Activated B cell treated with CpG ODN at 0.5 μM for 24 hours (primary cell): ENCODE measurements at regions not wholly inside any gene's neighbourhood (a gene's known extent, or its start where the extent isn't known, plus 50 kb on each side); places are given as distances from the start of the nearest gene placed in this dataset.
"Not testable (repeated sequence)": the region's sequence is repeated elsewhere in the genome, so short reads cannot be mapped to it uniquely, and the experiment has no call there.

Source experiments
- ATAC-seq: fragments of 200-7000 bp; cut with Tn5 transposase; one replicate; pipeline ENCODE4 v1.10.0; 2021; ENCODE audit warnings: low read depth, mild to moderate bottlenecking, moderate library complexity
- CTCF ChIA-PET: fragments of 350-600 bp; sonication (Branson Sonifier 250); formaldehyde crosslinking; loops from one replicate; lab custom pipeline; 2021; ENCODE audit warnings: antibody characterized with exemption; lab: Charles Lee
- POLR2A ChIA-PET: fragments of 350-600 bp; sonication (Branson Sonifier 250); formaldehyde crosslinking; loops from one replicate; lab custom pipeline; 2021; ENCODE audit warnings: antibody characterized with exemption; lab: Charles Lee
- DNase-seq: peaks from one replicate; pipeline ENCODE4 v3.0.0; 2022
- H3K27ac Mint-ChIP-seq: one replicate; pipeline ENCODE4 v1.8.0; 2020; ENCODE audit warnings: mixed read lengths
- H3K27me3 Mint-ChIP-seq: one replicate; pipeline ENCODE4 v1.8.0; 2021; ENCODE audit warnings: mixed read lengths
- H3K36me3 Mint-ChIP-seq: one replicate; pipeline ENCODE4 v1.8.0; 2021; ENCODE audit warnings: low read depth, mixed read lengths
- H3K4me1 Mint-ChIP-seq: one replicate; pipeline ENCODE4 v1.8.0; 2021; ENCODE audit warnings: mixed read lengths
- H3K4me3 Mint-ChIP-seq: one replicate; pipeline ENCODE4 v1.8.0; 2020; ENCODE audit warnings: mild to moderate bottlenecking, mixed read lengths
- H3K9me3 Mint-ChIP-seq: one replicate; pipeline ENCODE4 v1.8.0; 2020; ENCODE audit warnings: mixed read lengths
- CTCF ChIP-seq: fragments of 200-600 bp; IDR thresholded peaks from one replicate; pipeline ENCODE4 v1.8.0; 2022; ENCODE audit warnings: antibody characterized with exemption, mild to moderate bottlenecking
- intact Hi-C: fragments of 100-400 bp; cut with micrococcal nuclease; formaldehyde crosslinking; loops from one replicate; pipeline ENCODE4 v1.15.1; 2024

- intact Hi-C loops, result no loop called here
- Mint-ChIP-seq H3K36me3 (no peaks in the 10 kb centered on the region), H3K9me3 (peaks cover 6% of the 10 kb centered on the region), H3K4me3 (no peak overlapping the region), H3K27me3 (no peaks in the 10 kb centered on the region), H3K27ac (no peak overlapping the region), H3K4me1 (no peaks in the 10 kb centered on the region)
- ChIA-PET CTCF (no interaction called here), POLR2A (no interaction called here)
- DNase-seq (no peak), ATAC-seq (no peak)
- no peak for TF ChIP-seq CTCF
Observed at GRCh38 chr19:21611659-21612402, 106.4 kb downstream of the ZNF429 start.

GRCh38 chr19:21610787-21611186, 105.4 kb downstream of the ZNF429 start:
- H3K27ac Mint-ChIP-seq, result no peak overlapping the region
- POLR2A ChIA-PET, result no interaction called here
- CTCF ChIA-PET, result no interaction called here
- intact Hi-C loops, result no loop called here
- H3K4me1 Mint-ChIP-seq, result no peaks in the 10 kb centered on the region
- no peak for TF ChIP-seq CTCF
- peaks cover 6% of the 10 kb centered on the region for H3K9me3 Mint-ChIP-seq
- no peaks in the 10 kb centered on the region for H3K27me3 Mint-ChIP-seq
- DNase-seq, result no peak
- H3K4me3 Mint-ChIP-seq, result no peak overlapping the region
- no peaks in the 10 kb centered on the region for H3K36me3 Mint-ChIP-seq
- no peak for ATAC-seq

- Mint-ChIP-seq H3K27ac (no peak overlapping the region), H3K36me3 (no peaks in the 10 kb centered on the region), H3K9me3 (peaks cover 6% of the 10 kb centered on the region), H3K4me1 (peaks cover under 1% of the 10 kb centered on the region), H3K27me3 (no peaks in the 10 kb centered on the region), H3K4me3 (no peak overlapping the region)
- ATAC-seq, result no peak
- TF ChIP-seq CTCF, result no peak
- DNase-seq, result no peak
- intact Hi-C loops, result no loop called here
- CTCF ChIA-PET, result no interaction called here
- POLR2A ChIA-PET, result no interaction called here
Observed at GRCh38 chr19:21610341-21610740, 104.9 kb downstream of the ZNF429 start.

- H3K27ac Mint-ChIP-seq, result no peak overlapping the region
- H3K9me3 Mint-ChIP-seq, result peaks cover 4% of the 10 kb centered on the region
- peaks cover 17% of the 10 kb centered on the region for H3K4me1 Mint-ChIP-seq
- peaks cover 4% of the 10 kb centered on the region for H3K36me3 Mint-ChIP-seq
- CTCF ChIA-PET, result no interaction called here
- POLR2A ChIA-PET, result no interaction called here
- no peak for DNase-seq
- no peak for TF ChIP-seq CTCF
- intact Hi-C loops, result no loop called here
- no peaks in the 10 kb centered on the region for H3K27me3 Mint-ChIP-seq
- ATAC-seq, result no peak
- no peak overlapping the region for H3K4me3 Mint-ChIP-seq
Observed at GRCh38 chr19:21608571-21608970, 103.2 kb downstream of the ZNF429 start.

- TF ChIP-seq CTCF, result no peak
- Mint-ChIP-seq H3K4me3 (no peak overlapping the region), H3K27ac (no peak overlapping the region), H3K27me3 (no peaks in the 10 kb centered on the region), H3K9me3 (no peaks in the 10 kb centered on the region), H3K36me3 (peaks cover 4% of the 10 kb centered on the region), H3K4me1 (peaks cover 20% of the 10 kb centered on the region)
- POLR2A ChIA-PET, result no interaction called here
- intact Hi-C loops, result no loop called here
- CTCF ChIA-PET, result no interaction called here
- ATAC-seq (no peak), DNase-seq (no peak)
Observed at GRCh38 chr19:21607449-21607848, 102.0 kb downstream of the ZNF429 start.

GRCh38 chr19:21607011-21607410, 101.6 kb downstream of the ZNF429 start:
- ATAC-seq, DNase-seq, H3K27me3 Mint-ChIP-seq: not testable (repeated sequence)

GRCh38 chr19:21606326-21606725, 100.9 kb downstream of the ZNF429 start:
- peaks cover 20% of the 10 kb centered on the region for H3K4me1 Mint-ChIP-seq
- ATAC-seq, H3K9me3 Mint-ChIP-seq, H3K27me3 Mint-ChIP-seq, DNase-seq, H3K4me3 Mint-ChIP-seq, H3K36me3 Mint-ChIP-seq, CTCF ChIA-PET, intact Hi-C loops, H3K27ac Mint-ChIP-seq: not testable (repeated sequence)
- POLR2A ChIA-PET, result interaction anchor here (0.7 kb wide), 1 partner anchor 945 kb away, joined by 4 read pairs; the partner anchor contains the start of gene ZNF626

More at GRCh38 chr19:21607011-21607410, 101.6 kb downstream of the ZNF429 start:
- H3K4me3 Mint-ChIP-seq, H3K9me3 Mint-ChIP-seq, H3K36me3 Mint-ChIP-seq, intact Hi-C loops, POLR2A ChIA-PET, CTCF ChIA-PET, H3K27ac Mint-ChIP-seq: not testable (repeated sequence)
- H3K4me1 Mint-ChIP-seq, result peaks cover 20% of the 10 kb centered on the region
